GM23338 (cell line): ENCODE measurements at regions not wholly inside any gene's neighbourhood (a gene's known extent, or its start where the extent isn't known, plus 50 kb on each side); places are given as distances from the start of the nearest gene placed in this dataset.

Source experiments
- CREB1 ChIP-seq: fragments of 250-450 bp; sonication (Bioruptor Pico); IDR thresholded peaks from 2 replicates; pipeline ENCODE4 v1.5.0; 2020; ENCODE audit warnings: low read depth, mild to moderate bottlenecking, moderate library complexity
- EZH2 ChIP-seq: fragments of 200-600 bp; sonication (generic); IDR thresholded peaks from one replicate; pipeline ENCODE4 v1.8.0; 2017; ENCODE audit warnings: antibody characterized with exemption, mild to moderate bottlenecking, low read depth; ENCODE audit not compliant: unreplicated experiment
- EZH2phosphoT487 ChIP-seq: fragments of 200-600 bp; sonication (generic); IDR thresholded peaks from one replicate; pipeline ENCODE4 v1.8.1; 2018; ENCODE audit warnings: antibody characterized with exemption; ENCODE audit not compliant: unreplicated experiment
- JUNB ChIP-seq: IDR thresholded peaks from one replicate; pipeline ENCODE4 v1.6.1; 2016; ENCODE audit warnings: antibody characterized with exemption; ENCODE audit not compliant: unreplicated experiment
- POLR2AphosphoS5 ChIP-seq: IDR thresholded peaks from 2 replicates; pipeline ENCODE4 v1.6.1; 2016; ENCODE audit warnings: antibody characterized with exemption, low read depth
- STAT1 ChIP-seq: IDR thresholded peaks from one replicate; pipeline ENCODE4 v1.6.1; 2016; ENCODE audit warnings: antibody characterized with exemption; ENCODE audit not compliant: unreplicated experiment
- ZNF114 ChIP-seq: fragments of 250-450 bp; sonication (Bioruptor Pico); IDR thresholded peaks from 2 replicates; pipeline ENCODE4 v1.5.0; 2020; ENCODE audit warnings: mild to moderate bottlenecking, moderate library complexity
- ZNF331 ChIP-seq: fragments of 250-450 bp; sonication (Bioruptor Pico); IDR thresholded peaks from 2 replicates; pipeline ENCODE4 v1.5.0; 2020; ENCODE audit warnings: low read depth, mild to moderate bottlenecking, moderate library complexity
- TF ChIP-seq, protein P1 (sequence below): IDR thresholded peaks from one replicate; pipeline ENCODE4 v1.6.1; 2018; ENCODE audit warnings: antibody characterized with exemption; ENCODE audit not compliant: unreplicated experiment
- TF ChIP-seq, protein P2 (sequence below), 2 experiments: fragments of 200-600 bp in 1 of 2; sonication (generic) in 1 of 2; conservative IDR thresholded peaks; 2 replicates each; pipeline versions ENCODE4 v1.5.1 to v1.6.1; 2016 to 2017; ENCODE audit warnings: antibody characterized with exemption in 2 of 2, low read depth in 2 of 2, mild to moderate bottlenecking in 2 of 2, moderate library complexity in 1 of 2
- TF ChIP-seq, protein P3 (sequence below): fragments of 250-450 bp; sonication (Bioruptor Pico); IDR thresholded peaks from 2 replicates; pipeline ENCODE4 v1.5.0; 2020; ENCODE audit warnings: mild to moderate bottlenecking, moderate library complexity
- TF ChIP-seq, protein P4 (sequence below): IDR thresholded peaks from 2 replicates; pipeline ENCODE4 v1.6.1; 2016; ENCODE audit warnings: antibody characterized with exemption

- TF ChIP-seq, protein P1, sequence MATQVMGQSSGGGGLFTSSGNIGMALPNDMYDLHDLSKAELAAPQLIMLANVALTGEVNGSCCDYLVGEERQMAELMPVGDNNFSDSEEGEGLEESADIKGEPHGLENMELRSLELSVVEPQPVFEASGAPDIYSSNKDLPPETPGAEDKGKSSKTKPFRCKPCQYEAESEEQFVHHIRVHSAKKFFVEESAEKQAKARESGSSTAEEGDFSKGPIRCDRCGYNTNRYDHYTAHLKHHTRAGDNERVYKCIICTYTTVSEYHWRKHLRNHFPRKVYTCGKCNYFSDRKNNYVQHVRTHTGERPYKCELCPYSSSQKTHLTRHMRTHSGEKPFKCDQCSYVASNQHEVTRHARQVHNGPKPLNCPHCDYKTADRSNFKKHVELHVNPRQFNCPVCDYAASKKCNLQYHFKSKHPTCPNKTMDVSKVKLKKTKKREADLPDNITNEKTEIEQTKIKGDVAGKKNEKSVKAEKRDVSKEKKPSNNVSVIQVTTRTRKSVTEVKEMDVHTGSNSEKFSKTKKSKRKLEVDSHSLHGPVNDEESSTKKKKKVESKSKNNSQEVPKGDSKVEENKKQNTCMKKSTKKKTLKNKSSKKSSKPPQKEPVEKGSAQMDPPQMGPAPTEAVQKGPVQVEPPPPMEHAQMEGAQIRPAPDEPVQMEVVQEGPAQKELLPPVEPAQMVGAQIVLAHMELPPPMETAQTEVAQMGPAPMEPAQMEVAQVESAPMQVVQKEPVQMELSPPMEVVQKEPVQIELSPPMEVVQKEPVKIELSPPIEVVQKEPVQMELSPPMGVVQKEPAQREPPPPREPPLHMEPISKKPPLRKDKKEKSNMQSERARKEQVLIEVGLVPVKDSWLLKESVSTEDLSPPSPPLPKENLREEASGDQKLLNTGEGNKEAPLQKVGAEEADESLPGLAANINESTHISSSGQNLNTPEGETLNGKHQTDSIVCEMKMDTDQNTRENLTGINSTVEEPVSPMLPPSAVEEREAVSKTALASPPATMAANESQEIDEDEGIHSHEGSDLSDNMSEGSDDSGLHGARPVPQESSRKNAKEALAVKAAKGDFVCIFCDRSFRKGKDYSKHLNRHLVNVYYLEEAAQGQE = no peak
- TF ChIP-seq, protein P2, sequence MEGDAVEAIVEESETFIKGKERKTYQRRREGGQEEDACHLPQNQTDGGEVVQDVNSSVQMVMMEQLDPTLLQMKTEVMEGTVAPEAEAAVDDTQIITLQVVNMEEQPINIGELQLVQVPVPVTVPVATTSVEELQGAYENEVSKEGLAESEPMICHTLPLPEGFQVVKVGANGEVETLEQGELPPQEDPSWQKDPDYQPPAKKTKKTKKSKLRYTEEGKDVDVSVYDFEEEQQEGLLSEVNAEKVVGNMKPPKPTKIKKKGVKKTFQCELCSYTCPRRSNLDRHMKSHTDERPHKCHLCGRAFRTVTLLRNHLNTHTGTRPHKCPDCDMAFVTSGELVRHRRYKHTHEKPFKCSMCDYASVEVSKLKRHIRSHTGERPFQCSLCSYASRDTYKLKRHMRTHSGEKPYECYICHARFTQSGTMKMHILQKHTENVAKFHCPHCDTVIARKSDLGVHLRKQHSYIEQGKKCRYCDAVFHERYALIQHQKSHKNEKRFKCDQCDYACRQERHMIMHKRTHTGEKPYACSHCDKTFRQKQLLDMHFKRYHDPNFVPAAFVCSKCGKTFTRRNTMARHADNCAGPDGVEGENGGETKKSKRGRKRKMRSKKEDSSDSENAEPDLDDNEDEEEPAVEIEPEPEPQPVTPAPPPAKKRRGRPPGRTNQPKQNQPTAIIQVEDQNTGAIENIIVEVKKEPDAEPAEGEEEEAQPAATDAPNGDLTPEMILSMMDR (conservative IDR thresholded peaks at IDR 0.05; ENCODE audit: low read depth in 2 of 2) = no peak
- no peak for TF ChIP-seq POLR2AphosphoS5
- no peak for TF ChIP-seq EZH2
- no peak for TF ChIP-seq EZH2phosphoT487
- TF ChIP-seq, protein P3, sequence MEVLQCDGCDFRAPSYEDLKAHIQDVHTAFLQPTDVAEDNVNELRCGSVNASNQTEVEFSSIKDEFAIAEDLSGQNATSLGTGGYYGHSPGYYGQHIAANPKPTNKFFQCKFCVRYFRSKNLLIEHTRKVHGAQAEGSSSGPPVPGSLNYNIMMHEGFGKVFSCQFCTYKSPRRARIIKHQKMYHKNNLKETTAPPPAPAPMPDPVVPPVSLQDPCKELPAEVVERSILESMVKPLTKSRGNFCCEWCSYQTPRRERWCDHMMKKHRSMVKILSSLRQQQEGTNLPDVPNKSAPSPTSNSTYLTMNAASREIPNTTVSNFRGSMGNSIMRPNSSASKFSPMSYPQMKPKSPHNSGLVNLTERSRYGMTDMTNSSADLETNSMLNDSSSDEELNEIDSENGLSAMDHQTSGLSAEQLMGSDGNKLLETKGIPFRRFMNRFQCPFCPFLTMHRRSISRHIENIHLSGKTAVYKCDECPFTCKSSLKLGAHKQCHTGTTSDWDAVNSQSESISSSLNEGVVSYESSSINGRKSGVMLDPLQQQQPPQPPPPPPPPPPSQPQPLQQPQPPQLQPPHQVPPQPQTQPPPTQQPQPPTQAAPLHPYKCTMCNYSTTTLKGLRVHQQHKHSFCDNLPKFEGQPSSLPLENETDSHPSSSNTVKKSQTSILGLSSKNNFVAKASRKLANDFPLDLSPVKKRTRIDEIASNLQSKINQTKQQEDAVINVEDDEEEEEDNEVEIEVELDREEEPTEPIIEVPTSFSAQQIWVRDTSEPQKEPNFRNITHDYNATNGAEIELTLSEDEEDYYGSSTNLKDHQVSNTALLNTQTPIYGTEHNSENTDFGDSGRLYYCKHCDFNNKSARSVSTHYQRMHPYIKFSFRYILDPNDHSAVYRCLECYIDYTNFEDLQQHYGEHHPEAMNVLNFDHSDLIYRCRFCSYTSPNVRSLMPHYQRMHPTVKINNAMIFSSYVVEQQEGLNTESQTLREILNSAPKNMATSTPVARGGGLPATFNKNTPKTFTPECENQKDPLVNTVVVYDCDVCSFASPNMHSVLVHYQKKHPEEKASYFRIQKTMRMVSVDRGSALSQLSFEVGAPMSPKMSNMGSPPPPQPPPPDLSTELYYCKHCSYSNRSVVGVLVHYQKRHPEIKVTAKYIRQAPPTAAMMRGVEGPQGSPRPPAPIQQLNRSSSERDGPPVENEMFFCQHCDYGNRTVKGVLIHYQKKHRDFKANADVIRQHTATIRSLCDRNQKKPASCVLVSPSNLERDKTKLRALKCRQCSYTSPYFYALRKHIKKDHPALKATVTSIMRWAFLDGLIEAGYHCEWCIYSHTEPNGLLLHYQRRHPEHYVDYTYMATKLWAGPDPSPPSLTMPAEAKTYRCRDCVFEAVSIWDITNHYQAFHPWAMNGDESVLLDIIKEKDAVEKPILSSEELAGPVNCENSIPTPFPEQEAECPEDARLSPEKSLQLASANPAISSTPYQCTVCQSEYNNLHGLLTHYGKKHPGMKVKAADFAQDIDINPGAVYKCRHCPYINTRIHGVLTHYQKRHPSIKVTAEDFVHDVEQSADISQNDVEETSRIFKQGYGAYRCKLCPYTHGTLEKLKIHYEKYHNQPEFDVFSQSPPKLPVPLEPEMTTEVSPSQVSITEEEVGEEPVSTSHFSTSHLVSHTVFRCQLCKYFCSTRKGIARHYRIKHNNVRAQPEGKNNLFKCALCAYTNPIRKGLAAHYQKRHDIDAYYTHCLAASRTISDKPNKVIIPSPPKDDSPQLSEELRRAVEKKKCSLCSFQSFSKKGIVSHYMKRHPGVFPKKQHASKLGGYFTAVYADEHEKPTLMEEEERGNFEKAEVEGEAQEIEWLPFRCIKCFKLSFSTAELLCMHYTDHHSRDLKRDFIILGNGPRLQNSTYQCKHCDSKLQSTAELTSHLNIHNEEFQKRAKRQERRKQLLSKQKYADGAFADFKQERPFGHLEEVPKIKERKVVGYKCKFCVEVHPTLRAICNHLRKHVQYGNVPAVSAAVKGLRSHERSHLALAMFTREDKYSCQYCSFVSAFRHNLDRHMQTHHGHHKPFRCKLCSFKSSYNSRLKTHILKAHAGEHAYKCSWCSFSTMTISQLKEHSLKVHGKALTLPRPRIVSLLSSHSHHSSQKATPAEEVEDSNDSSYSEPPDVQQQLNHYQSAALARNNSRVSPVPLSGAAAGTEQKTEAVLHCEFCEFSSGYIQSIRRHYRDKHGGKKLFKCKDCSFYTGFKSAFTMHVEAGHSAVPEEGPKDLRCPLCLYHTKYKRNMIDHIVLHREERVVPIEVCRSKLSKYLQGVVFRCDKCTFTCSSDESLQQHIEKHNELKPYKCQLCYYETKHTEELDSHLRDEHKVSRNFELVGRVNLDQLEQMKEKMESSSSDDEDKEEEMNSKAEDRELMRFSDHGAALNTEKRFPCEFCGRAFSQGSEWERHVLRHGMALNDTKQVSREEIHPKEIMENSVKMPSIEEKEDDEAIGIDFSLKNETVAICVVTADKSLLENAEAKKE (CRISPR knock-in tag) = no peak
- no peak for TF ChIP-seq JUNB
- TF ChIP-seq, protein P4, sequence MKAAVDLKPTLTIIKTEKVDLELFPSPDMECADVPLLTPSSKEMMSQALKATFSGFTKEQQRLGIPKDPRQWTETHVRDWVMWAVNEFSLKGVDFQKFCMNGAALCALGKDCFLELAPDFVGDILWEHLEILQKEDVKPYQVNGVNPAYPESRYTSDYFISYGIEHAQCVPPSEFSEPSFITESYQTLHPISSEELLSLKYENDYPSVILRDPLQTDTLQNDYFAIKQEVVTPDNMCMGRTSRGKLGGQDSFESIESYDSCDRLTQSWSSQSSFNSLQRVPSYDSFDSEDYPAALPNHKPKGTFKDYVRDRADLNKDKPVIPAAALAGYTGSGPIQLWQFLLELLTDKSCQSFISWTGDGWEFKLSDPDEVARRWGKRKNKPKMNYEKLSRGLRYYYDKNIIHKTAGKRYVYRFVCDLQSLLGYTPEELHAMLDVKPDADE = no peak
- TF ChIP-seq ZNF331 (CRISPR knock-in tag) = no peak
- no peak for TF ChIP-seq STAT1
- TF ChIP-seq ZNF114 (CRISPR knock-in tag) = no peak
- no peak for TF ChIP-seq CREB1 (CRISPR knock-in tag)
Measured at GRCh38 chr11:27274854-27275395, 88.1 kb downstream of the CCDC34 start.
